Renal cortex interstitium (tissue), 11 donors: ENCODE measurements at regions not wholly inside any gene's neighbourhood (a gene's known extent, or its start where the extent isn't known, plus 50 kb on each side); places are given as distances from the start of the nearest gene placed in this dataset.
"Not testable (repeated sequence)": the region's sequence is repeated elsewhere in the genome, so short reads cannot be mapped to it uniquely, and the experiment has no call there.

ENCODE experiments used
- DNase-seq, 11 donors: peaks; one replicate each; pipeline ENCODE4 v3.0.0-alpha.2; 2013; ENCODE audit warnings: low read depth in 9 of 11, low spot score in 4 of 11; ENCODE audit errors: extremely low read depth in 1 of 11

- DNase-seq = no peak
Measured at GRCh38 chr13:94917824-94918223, 205.5 kb upstream of the SOX21 start.

- no peak for DNase-seq
Measured at GRCh38 chr13:94914895-94915294, 202.6 kb upstream of the SOX21 start.

- DNase-seq = no peak
Measured at GRCh38 chr13:94906605-94907004, 194.3 kb upstream of the SOX21 start.

- no peak for DNase-seq
Measured at GRCh38 chr13:94902722-94903407, 190.5 kb upstream of the SOX21 start.

DNA sequence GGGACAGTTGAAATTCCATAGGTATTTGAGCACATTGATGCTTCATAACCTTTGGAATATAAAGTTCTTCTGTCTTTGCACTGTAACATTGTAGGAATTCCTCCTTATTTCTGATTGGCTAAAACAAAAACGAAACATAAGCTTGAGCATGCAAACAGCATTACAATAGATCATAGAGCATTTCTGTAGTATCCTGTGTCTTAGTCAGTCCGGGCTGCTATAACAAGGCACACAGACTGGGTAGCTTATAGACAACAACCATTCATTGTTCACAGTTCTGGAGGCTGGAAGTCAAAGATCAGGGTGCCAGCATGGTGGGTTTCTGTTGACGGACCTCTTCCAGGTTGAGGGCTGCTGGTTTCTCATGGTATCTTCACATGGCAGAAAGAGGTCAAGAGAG is 188.7 kb upstream of the SOX21 start:
- no peak for DNase-seq

- no peak for DNase-seq
Measured at GRCh38 chr13:94896719-94897317, 184.5 kb upstream of the SOX21 start.

DNA sequence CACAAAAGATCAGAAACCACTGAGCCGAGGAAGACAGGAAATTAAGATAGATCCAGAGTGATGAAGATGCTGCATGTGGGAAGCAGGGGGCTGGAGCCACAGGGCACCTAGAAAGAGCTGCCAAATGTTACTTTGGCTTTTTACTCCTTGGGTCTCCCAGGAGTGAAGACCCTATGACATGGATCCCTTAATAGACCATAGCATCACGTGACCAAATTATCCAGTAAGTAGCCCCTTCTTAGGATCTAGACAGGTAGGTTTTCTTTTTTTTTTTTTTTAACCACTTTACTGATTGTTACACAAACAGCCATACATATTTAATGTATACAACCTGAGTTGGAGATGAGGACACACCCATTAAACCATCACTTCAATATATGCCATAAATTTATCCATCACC is 183.9 kb upstream of the SOX21 start:
- DNase-seq = no peak

GRCh38 chr13:94886191-94886590 is 173.8 kb upstream of the SOX21 start:
- DNase-seq = no peak

DNA sequence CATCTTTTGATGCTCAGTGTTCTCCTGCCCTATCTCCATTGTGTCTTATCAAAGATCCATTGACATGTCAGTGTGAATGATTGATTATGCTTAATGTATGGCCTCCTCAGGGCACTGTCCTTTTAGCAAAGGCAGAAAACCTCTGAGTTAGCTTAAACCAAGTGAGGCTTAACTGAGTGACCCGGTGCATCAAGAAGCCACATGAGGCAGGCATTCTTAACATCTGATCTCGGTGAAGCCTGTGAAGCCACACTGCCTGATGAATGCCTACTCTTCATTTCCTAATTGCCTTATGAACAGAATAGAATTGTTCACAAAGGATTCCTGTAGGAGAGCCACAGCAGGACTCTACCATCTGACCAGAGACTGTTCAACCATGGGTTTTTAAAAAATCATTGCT is 168.1 kb upstream of the SOX21 start:
- DNase-seq = no peak

DNA sequence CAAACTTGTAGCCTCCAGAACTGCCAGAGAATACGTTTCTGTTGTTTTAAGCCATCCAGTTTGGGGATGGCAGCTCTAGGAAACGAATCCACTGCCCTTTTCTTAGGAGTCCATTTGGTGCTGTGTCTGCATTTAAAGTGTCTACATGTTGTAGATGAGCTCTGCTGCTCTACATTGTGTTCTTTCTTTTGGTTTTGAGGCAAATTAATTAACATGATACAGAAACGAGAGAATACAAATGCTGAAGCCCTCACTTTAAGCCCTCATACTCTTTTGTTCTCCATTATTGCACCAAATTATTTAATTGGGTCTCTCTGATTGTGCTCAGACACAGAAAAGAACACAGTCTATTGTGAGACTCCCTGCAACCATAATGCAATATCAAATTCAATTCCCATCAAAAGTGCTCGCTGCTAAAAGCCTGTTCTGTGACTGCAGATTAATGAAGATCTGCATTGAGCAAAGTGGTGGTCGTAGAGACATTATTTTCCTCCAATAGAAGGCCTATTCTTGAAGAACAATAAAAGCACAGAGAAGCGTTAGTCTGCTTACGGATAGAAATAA is 166.3 kb upstream of the SOX21 start:
- no peak for DNase-seq

- DNase-seq = no peak
Measured at GRCh38 chr13:94864474-94864873, 152.1 kb upstream of the SOX21 start.

DNA sequence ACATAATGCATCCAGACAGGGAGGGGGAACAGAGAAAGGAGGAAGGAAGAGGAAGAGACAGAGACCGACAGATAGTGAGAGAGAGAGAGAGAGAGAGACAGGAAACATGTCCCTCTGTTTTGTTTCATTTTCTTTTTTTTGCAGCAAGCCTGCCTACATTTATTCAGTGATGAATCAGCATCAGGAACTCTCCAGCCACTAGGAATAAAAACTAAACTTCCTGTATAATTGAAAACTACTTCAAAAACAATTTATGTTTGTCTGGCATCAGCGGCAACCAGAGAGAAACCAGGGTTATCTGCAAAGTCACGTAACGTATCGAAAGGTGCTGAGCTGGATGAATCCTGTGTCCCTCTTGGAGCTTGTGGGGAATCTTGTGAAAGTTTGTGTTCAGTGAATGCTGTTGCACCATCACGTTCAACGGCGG is 148.6 kb upstream of the SOX21 start:
- no peak for DNase-seq

- DNase-seq = no peak
Measured at GRCh38 chr13:94859811-94860210, 147.5 kb upstream of the SOX21 start.

DNA sequence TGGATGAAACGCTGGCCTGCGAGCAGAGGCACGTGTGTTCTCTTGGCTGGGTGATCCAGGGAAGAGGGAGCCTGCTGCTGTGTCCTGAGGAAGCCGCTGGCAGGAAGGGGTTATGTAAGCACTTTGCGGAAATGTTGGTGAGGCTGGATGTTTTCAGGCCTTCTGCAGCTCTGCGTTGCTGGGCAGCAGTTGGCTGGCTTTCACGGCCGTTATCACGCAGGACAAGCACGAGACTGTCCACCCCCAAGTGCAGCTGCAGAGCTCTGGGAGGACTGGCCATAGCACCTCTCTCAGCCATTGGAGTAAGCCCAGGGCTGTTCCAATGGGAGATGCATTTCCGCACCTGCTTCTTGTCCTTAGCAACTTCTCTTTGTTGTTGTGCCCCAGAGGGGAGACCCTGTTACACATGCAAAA is 146.9 kb upstream of the SOX21 start:
- DNase-seq = peak in 4 of 11 donors; percentile 3 to 10 (median 6)

GRCh38 chr13:94858856-94859255 is 146.5 kb upstream of the SOX21 start:
- DNase-seq = no peak

DNA sequence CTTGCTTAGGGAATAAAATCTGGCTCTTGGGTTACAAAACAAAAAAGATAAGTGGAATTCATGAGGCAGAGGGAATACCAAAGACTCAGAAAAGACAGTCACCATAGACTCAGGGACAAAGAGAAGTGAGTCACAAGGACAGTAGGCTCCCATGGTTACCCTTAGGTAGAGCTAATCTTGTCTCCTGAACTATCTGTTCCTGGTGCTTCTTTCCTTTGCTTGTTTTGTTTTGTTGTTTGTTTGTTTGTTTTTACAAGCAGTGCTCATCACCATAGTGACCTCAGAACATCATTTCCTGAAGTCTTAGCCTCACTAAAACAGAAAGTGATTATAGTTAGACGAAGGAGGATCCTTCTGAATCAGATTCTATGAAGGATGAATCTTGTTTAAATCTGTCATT is 142.3 kb upstream of the SOX21 start:
- no peak for DNase-seq

GRCh38 chr13:94851576-94851975 is 139.2 kb upstream of the SOX21 start:
- DNase-seq = no peak

- DNase-seq = no peak
Measured at GRCh38 chr13:94849254-94849653, 136.9 kb upstream of the SOX21 start.

DNA sequence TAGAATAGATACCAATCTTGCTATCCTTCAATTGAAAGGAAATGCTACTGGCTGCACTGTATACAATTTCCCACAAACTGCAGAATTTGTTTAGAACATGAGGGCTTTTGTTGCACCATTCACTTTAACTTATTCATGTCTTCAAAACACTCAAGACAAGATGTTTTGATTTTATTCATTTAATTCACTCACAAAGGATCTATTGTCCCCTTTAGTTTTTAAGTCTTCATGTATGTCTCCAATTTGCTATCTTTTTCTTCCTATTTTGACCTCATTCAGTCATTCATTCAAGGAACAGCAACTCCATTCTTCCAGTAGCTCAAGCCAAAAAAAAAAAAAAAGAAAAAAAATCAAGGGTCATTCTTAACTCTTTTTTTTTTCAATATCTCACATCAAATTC is 130.6 kb upstream of the SOX21 start:
- DNase-seq = no peak

- DNase-seq = not testable (repeated sequence)
Measured at GRCh38 chr13:94837056-94837455, 124.7 kb upstream of the SOX21 start.

DNA sequence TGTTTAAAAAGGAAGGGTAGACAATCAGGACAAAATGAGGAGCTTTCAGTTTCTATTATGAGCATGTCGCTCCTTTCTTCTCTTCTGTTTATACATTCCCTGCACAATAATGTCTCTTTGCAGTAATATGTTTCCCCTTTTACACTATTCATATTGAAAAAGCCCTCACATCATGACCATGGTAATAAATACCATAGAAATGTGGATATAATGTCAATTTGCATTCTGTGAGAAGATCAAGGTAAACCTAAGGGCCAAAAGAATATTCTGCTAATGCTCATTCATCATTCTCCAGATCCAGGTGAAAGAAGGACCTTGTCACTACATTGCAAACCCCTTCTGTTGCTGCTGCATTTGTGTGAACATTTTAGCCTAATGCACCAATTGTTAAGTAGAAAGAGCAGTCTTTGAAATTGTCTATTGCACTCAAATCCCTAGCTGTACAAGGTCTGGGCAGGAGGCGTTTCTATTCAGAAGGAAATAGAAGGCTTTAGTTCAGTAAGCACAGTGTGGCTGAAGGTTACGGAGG is 117.6 kb upstream of the SOX21 start:
- DNase-seq = no peak
